ENCODE measurements at regions not wholly inside any gene's neighbourhood (a gene's known extent, or its start where the extent isn't known, plus 50 kb on each side); places are given as distances from the start of the nearest gene placed in this dataset.

GRCh38 chr5:153926201-153926600 lies 112.5 kb downstream of the FAM114A2 start:
- H3K4me1 ChIP-seq (ENCODE audit: low read length) = no peaks in the 10 kb centered on the region
- H3K79me2 ChIP-seq (ENCODE audit: low read length) = no peaks in the 10 kb centered on the region
- H3K4me2 ChIP-seq (ENCODE audit: low read depth, low read length) = no peak overlapping the region
- H2AFZ ChIP-seq (ENCODE audit: low read length) = no peak overlapping the region
- DNase-seq = no peak
- H3K9me3 ChIP-seq (replicated peaks; ENCODE audit: insufficient read depth, low read length) = no peaks in the 10 kb centered on the region
- no peak for TF ChIP-seq CTCF (IDR thresholded peaks at IDR 0.05; ENCODE audit: low read length)
- TF ChIP-seq EZH2 (optimal IDR thresholded peaks at IDR 0.05; ENCODE audit: low read depth, low read length) = no peak
- no peak for TF ChIP-seq EZH2phosphoT487 (IDR thresholded peaks at IDR 0.05; ENCODE audit: low read length)
- H4K20me1 ChIP-seq (ENCODE audit: insufficient read depth, low read length) = no peaks in the 10 kb centered on the region
- H3K9me2 ChIP-seq (replicated peaks; ENCODE audit: insufficient read depth, low read length) = no peaks in the 10 kb centered on the region; the same call in 1 of the 2 replicates
- H3K27me3 ChIP-seq (replicated peaks; ENCODE audit: insufficient read depth, low read length) = no peaks in the 10 kb centered on the region
- H3K4me3 ChIP-seq (ENCODE audit: low read length) = no peak overlapping the region
- no peak overlapping the region for H3K9ac ChIP-seq (ENCODE audit: low read length)
- H3K36me3 ChIP-seq (replicated peaks; ENCODE audit: insufficient read depth, low read length) = no peaks in the 10 kb centered on the region
- H3F3A ChIP-seq (ENCODE audit: insufficient read depth, low read length) = no peaks in the 10 kb centered on the region
- no peak overlapping the region for H3K27ac ChIP-seq (ENCODE audit: low read length)

- Histone ChIP-seq H3K9me3 (replicated peaks; ENCODE audit: insufficient read depth, low read length) (no peaks in the 10 kb centered on the region), H3K79me2 (ENCODE audit: low read length) (no peaks in the 10 kb centered on the region), H2AFZ (ENCODE audit: low read length) (no peak overlapping the region), H4K20me1 (ENCODE audit: insufficient read depth, low read length) (no peaks in the 10 kb centered on the region), H3K4me3 (ENCODE audit: low read length) (no peak overlapping the region), H3K4me1 (ENCODE audit: low read length) (no peaks in the 10 kb centered on the region), H3K9ac (ENCODE audit: low read length) (no peak overlapping the region), H3K27me3 (replicated peaks; ENCODE audit: insufficient read depth, low read length) (no peaks in the 10 kb centered on the region), H3F3A (ENCODE audit: insufficient read depth, low read length) (no peaks in the 10 kb centered on the region), H3K36me3 (replicated peaks; ENCODE audit: insufficient read depth, low read length) (no peaks in the 10 kb centered on the region), H3K4me2 (ENCODE audit: low read depth, low read length) (no peak overlapping the region), H3K27ac (ENCODE audit: low read length) (no peak overlapping the region), H3K9me2 (replicated peaks; ENCODE audit: insufficient read depth, low read length) (no peaks in the 10 kb centered on the region; the same call in 1 of the 2 replicates)
- TF ChIP-seq CTCF (IDR thresholded peaks at IDR 0.05; ENCODE audit: low read length) (no peak), EZH2phosphoT487 (IDR thresholded peaks at IDR 0.05; ENCODE audit: low read length) (no peak), EZH2 (optimal IDR thresholded peaks at IDR 0.05; ENCODE audit: low read depth, low read length) (no peak)
- DNase-seq = no peak
Observed at GRCh38 chr5:153919161-153919560, 119.5 kb downstream of the FAM114A2 start.

GRCh38 chr5:153907170-153907775 lies 131.4 kb downstream of the FAM114A2 start:
- Histone ChIP-seq H3K4me2 (ENCODE audit: low read depth, low read length) (no peak overlapping the region), H3K9me2 (replicated peaks; ENCODE audit: insufficient read depth, low read length) (no peaks in the 10 kb centered on the region), H2AFZ (ENCODE audit: low read length) (no peak overlapping the region), H3K9me3 (replicated peaks; ENCODE audit: insufficient read depth, low read length) (no peaks in the 10 kb centered on the region), H3K27me3 (replicated peaks; ENCODE audit: insufficient read depth, low read length) (no peaks in the 10 kb centered on the region), H3K4me1 (ENCODE audit: low read length) (no peaks in the 10 kb centered on the region), H3K36me3 (replicated peaks; ENCODE audit: insufficient read depth, low read length) (no peaks in the 10 kb centered on the region), H3F3A (ENCODE audit: insufficient read depth, low read length) (no peaks in the 10 kb centered on the region), H4K20me1 (ENCODE audit: insufficient read depth, low read length) (no peaks in the 10 kb centered on the region), H3K79me2 (ENCODE audit: low read length) (no peaks in the 10 kb centered on the region), H3K27ac (ENCODE audit: low read length) (no peak overlapping the region), H3K9ac (ENCODE audit: low read length) (no peak overlapping the region), H3K4me3 (ENCODE audit: low read length) (no peak overlapping the region)
- no peak for TF ChIP-seq EZH2phosphoT487 (IDR thresholded peaks at IDR 0.05; ENCODE audit: low read length)
- no peak for TF ChIP-seq CTCF (IDR thresholded peaks at IDR 0.05; ENCODE audit: low read length)
- no peak for TF ChIP-seq EZH2 (optimal IDR thresholded peaks at IDR 0.05; ENCODE audit: low read depth, low read length)
- DNase-seq = no peak
